IPS-20b (cell line): ENCODE measurements at regions not wholly inside any gene's neighbourhood (a gene's known extent, or its start where the extent isn't known, plus 50 kb on each side); places are given as distances from the start of the nearest gene placed in this dataset.
"Not testable (repeated sequence)": the region's sequence is repeated elsewhere in the genome, so short reads cannot be mapped to it uniquely, and the experiment has no call there.

Source experiments
- H3K27ac ChIP-seq: one replicate; pipeline ENCODE4 v1.5.1; 2013; ENCODE audit warnings: low read length
- H3K27me3 ChIP-seq: 2 replicates; pipeline ENCODE4 v1.6.1; 2013; ENCODE audit warnings: mild to moderate bottlenecking, low read length, inconsistent platforms; ENCODE audit not compliant: insufficient read depth
- H3K36me3 ChIP-seq: 2 replicates; pipeline ENCODE4 v1.6.1; 2013; ENCODE audit warnings: low read depth, mild to moderate bottlenecking, inconsistent platforms, low read length, moderate library complexity; ENCODE audit not compliant: insufficient read depth
- H3K4me1 ChIP-seq: 2 replicates; pipeline ENCODE4 v1.6.1; 2013; ENCODE audit warnings: mild to moderate bottlenecking, control low read depth, inconsistent platforms, low read length, moderate library complexity; ENCODE audit not compliant: insufficient read depth
- H3K4me3 ChIP-seq: 2 replicates; pipeline ENCODE4 v1.5.1; 2013; ENCODE audit warnings: mild to moderate bottlenecking, low read length, inconsistent platforms
- H3K9ac ChIP-seq: 2 replicates; pipeline ENCODE4 v1.6.1; 2013; ENCODE audit warnings: low read depth, mild to moderate bottlenecking, inconsistent platforms, low read length, moderate library complexity
- H3K9me3 ChIP-seq: 2 replicates; pipeline ENCODE4 v1.6.1; 2013; ENCODE audit warnings: mild to moderate bottlenecking, low read depth, low read length, inconsistent platforms; ENCODE audit not compliant: insufficient read depth

DNA sequence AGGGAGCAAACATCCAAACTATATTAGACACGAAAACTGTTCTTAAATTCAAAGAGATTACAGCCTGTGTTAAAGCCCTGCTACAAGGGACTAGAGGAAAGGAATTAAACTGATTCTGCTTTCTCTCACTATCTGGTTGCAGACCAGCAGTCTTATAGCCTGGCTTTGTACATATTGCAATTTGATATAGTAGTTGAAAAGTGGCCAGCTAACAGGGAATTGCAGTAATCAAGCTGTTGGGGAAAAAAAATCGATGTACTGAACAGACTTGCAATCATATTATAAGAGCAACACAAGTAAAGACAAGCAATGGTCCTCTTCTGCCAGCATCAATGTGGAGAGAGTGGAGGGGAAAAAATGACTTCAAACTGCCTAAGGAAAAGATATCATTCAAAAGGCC lies 364.4 kb upstream of the EPHA5 start:
- no peaks in the 10 kb centered on the region for H3K9me3 ChIP-seq
- no peaks in the 10 kb centered on the region; the same call in 1 of the 2 replicates for H3K4me1 ChIP-seq
- no peak overlapping the region for H3K27ac ChIP-seq
- H3K4me3 ChIP-seq, result no peak overlapping the region
- H3K27me3 ChIP-seq, result no peaks in the 10 kb centered on the region
- no peak overlapping the region for H3K9ac ChIP-seq
- H3K36me3 ChIP-seq, result no peaks in the 10 kb centered on the region

DNA sequence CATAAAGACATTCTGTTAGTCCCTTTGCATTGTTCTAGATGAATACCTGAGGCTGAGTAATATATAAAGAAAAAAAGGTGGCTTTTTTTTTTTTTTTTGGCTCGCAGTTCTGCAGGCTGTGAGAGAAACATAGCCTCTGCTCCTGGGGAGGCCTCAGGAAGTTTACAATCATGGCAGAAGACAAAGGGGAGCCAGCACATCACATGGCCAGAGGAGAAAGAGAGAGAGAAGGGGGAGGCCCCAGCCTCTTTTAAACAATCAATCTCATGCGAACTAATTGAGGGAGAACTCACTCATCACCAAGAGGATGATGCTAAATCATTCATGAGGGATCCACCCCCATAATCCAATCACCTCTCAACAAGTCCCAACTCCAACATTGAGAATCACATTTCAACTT lies 364.0 kb upstream of the EPHA5 start:
- no peaks in the 10 kb centered on the region; the same call in 1 of the 2 replicates for H3K4me1 ChIP-seq

DNA sequence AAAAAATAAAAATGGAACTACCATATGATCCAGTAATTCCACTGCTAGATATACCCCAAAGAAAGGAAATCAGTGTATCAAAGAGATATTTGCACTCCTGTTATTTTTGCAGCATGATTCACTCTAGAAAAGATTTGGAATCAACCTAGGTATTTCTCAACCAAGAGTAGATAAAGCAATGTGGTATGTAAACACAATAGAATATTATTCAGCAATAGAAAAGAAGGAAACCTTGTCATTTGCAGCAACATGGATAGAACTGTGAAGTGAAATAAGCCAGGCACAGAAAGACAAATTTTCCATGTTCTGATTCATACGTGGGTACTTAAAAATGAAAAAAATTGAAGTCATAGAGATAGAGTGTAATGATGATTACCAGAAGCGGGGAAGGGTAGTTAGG lies 362.3 kb upstream of the EPHA5 start:
- no peaks in the 10 kb centered on the region for H3K36me3 ChIP-seq
- H3K4me3 ChIP-seq, result no peak overlapping the region
- no peak overlapping the region for H3K9ac ChIP-seq
- no peaks in the 10 kb centered on the region for H3K9me3 ChIP-seq
- H3K27ac ChIP-seq, result no peak overlapping the region
- H3K27me3 ChIP-seq, result no peaks in the 10 kb centered on the region
- no peaks in the 10 kb centered on the region; the same call in 1 of the 2 replicates for H3K4me1 ChIP-seq

More for the DNA sequence above, 364.0 kb upstream of the EPHA5 start:
- H3K4me3 ChIP-seq, result no peak overlapping the region
- H3K27me3 ChIP-seq, result no peaks in the 10 kb centered on the region
- H3K9me3 ChIP-seq, result no peaks in the 10 kb centered on the region
- no peak overlapping the region for H3K9ac ChIP-seq
- no peak overlapping the region for H3K27ac ChIP-seq
- no peaks in the 10 kb centered on the region for H3K36me3 ChIP-seq

- no peak overlapping the region for H3K9ac ChIP-seq
- no peak overlapping the region for H3K4me3 ChIP-seq
- no peak overlapping the region for H3K27ac ChIP-seq
- no peaks in the 10 kb centered on the region for H3K36me3 ChIP-seq
- H3K4me1 ChIP-seq, result no peaks in the 10 kb centered on the region
- H3K9me3 ChIP-seq, result 0 out of 2 replicates have a peak, but pooled peaks cover 2% of the 10 kb centered on the region
- H3K27me3 ChIP-seq, result no peaks in the 10 kb centered on the region
Measured at GRCh38 chr4:66028668-66029067, 358.4 kb upstream of the EPHA5 start.

DNA sequence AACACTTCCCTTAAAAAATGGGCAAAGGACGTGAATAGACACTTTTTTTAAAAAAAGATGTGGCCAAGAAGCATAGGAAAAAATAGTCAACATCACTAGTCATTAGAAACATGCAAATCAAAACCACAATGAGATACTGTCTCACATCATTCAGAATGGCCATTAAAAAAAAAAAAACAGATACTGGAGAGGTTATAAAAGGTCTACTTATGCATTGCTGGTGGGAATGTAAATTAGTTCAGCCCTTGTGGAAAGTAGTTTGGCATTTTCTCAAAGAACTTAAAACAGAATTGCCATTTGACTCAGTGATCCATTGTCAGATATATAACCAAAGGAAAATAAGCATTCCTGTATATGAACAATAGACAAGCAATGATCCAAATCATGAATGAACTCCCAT lies 352.8 kb upstream of the EPHA5 start:
- Histone ChIP-seq H3K27me3 (no peaks in the 10 kb centered on the region), H3K27ac (no peak overlapping the region), H3K36me3 (no peaks in the 10 kb centered on the region), H3K9ac (no peak overlapping the region), H3K4me3 (no peak overlapping the region), H3K9me3 (peaks cover 13% of the 10 kb centered on the region; the same call in 1 of the 2 replicates), H3K4me1 (no peaks in the 10 kb centered on the region)

DNA sequence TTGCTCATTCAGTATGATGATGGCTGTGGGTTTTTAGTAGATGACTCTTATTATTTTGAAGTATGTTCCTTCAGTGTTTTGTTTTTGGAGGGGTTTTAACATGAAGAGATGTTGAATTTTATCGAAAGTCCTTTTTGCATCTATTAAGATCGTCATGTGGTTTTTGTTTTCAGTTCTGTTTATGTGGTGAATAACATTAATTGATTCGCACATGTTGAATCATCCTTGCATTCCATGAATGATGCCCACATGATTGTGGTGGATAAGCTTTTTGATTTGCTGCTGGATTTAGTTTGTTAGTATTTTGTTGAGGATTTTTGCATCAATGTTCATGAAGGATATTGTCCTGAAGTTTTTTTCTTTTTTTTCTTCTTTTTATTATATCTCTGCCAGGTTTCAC lies 347.4 kb upstream of the EPHA5 start:
- H3K36me3 ChIP-seq, result no peaks in the 10 kb centered on the region
- H3K4me3 ChIP-seq, result no peak overlapping the region
- H3K27me3 ChIP-seq, result no peaks in the 10 kb centered on the region
- H3K27ac ChIP-seq, result no peak overlapping the region
- H3K9me3 ChIP-seq, result peaks cover 13% of the 10 kb centered on the region
- no peak overlapping the region for H3K9ac ChIP-seq
- peaks cover 8% of the 10 kb centered on the region; the same call in 1 of the 2 replicates for H3K4me1 ChIP-seq

DNA sequence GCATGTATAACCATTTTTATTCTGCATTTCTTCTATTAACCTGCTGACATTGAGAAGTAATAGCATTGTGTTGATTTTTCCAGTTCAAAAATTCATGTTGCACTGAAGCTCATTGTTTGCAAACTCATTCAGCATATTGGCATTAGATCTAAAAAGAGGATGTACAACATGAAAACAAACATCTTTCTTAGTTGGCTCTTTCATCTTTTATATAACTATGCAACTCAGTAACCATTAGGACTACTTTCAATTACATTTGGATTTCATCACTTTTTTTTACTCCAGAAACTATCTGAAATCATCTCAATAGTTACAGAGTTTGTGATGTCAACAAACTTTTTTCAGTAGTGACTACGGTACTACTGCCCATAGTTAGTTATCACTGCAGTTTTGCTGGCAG lies 346.0 kb upstream of the EPHA5 start:
- H3K4me3 ChIP-seq, result no peak overlapping the region
- H3K9me3 ChIP-seq, result peaks cover 16% of the 10 kb centered on the region
- peaks cover 8% of the 10 kb centered on the region; the same call in 1 of the 2 replicates for H3K4me1 ChIP-seq
- no peak overlapping the region for H3K9ac ChIP-seq
- no peak overlapping the region for H3K27ac ChIP-seq
- no peaks in the 10 kb centered on the region for H3K27me3 ChIP-seq
- no peaks in the 10 kb centered on the region for H3K36me3 ChIP-seq

GRCh38 chr4:66014146-66014765 lies 344.0 kb upstream of the EPHA5 start:
- Histone ChIP-seq H3K27ac (no peak overlapping the region), H3K9ac (no peak overlapping the region), H3K27me3 (no peaks in the 10 kb centered on the region), H3K4me1 (peaks cover 8% of the 10 kb centered on the region; the same call in 1 of the 2 replicates), H3K36me3 (no peaks in the 10 kb centered on the region), H3K9me3 (peaks cover 16% of the 10 kb centered on the region), H3K4me3 (peak overlapping the region; percentile 8; the same call in 1 of the 2 replicates)

DNA sequence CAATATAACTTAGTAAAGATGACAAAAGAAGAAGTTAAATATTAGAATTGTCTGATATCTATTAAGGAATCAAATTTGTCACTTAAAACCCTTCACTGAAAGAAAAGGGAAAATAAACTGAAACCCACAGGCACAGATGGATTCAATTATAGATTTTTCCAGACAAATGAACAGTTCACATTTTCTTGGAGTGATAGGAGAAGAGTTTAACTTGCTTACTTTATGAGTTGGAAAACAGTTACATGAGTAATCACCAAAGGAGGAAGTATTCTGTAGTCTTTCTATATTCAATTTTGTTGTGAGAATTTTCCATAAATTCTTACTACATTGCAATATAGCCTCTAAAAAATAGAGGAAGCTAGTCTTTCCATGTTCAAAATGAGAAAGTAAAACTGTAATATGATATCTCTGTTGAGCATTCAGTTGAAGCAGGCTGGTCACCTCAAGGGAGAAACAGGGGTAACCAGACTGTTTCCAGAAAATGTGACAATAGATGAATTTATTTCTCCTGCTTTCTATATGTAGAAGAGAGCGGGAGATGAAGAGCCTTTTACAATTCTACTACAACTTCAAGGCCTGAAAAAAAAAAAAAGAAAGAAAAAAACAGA lies 330.3 kb upstream of the EPHA5 start:
- H3K9me3 ChIP-seq, result no peaks in the 10 kb centered on the region
- no peak overlapping the region for H3K4me3 ChIP-seq
- no peaks in the 10 kb centered on the region for H3K36me3 ChIP-seq
- no peak overlapping the region for H3K9ac ChIP-seq
- H3K27ac ChIP-seq, result no peak overlapping the region
- no peaks in the 10 kb centered on the region for H3K4me1 ChIP-seq
- no peaks in the 10 kb centered on the region for H3K27me3 ChIP-seq

DNA sequence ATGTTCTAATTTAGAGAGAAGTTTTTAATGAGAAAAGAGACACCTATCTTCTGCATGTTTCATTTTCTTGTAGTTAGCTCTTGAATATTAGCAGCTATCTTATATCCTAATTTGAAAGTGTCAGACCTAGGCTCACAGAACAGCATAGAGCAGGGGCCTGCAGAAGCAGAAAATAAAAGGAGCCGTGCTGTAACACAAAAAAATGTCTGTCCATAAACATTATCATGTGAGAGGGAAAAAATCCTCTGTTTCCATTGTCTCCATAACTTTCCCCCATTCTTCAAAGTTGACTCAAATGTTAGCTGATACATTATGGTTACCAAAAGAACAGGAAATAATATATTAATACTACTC lies 329.2 kb upstream of the EPHA5 start:
- no peak overlapping the region for H3K27ac ChIP-seq
- H3K36me3 ChIP-seq, result no peaks in the 10 kb centered on the region
- H3K9me3 ChIP-seq, result no peaks in the 10 kb centered on the region
- no peaks in the 10 kb centered on the region for H3K27me3 ChIP-seq
- 0 out of 2 replicates have a peak overlapping the region, but pooled peaks have one; percentile 28 for H3K9ac ChIP-seq
- no peaks in the 10 kb centered on the region for H3K4me1 ChIP-seq
- peak overlapping the region; percentile 45; the same call in 1 of the 2 replicates for H3K4me3 ChIP-seq

DNA sequence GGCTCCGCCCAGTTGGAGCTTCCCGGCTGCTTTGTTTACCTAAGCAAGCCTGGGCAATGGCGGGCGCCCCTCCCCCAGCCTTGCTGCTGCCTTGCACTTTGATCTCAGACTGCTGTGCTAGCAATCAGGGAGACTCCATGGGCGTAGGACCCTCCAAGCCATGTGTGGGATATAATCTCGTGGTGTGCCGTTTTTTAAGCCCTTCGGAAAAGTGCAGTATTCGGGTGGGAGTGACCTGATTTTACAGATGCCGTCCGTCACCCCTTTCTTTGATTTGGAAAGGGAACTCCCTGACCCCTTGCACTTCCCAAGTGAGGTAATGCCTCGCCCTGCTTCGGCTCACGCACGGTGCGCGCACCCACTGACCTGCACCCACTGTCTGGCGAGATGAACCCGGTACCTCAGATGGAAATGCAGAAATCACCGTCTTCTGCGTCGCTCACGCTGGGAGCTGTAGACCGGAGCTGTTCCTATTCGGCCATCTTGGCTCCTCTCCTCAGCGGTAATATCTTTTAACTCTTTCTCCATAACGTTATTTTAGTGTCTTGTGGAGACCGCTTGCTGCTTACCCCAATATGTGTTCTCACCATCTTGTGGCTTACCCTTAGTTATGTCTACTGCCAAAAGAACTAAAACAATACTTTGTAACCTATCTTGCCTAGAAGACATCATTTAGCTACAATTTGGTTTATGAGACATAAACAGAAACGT lies 328.7 kb upstream of the EPHA5 start:
- H3K9ac ChIP-seq, result peak overlapping the region; percentile 28; the same call in 1 of the 2 replicates
- H3K36me3 ChIP-seq, H3K27me3 ChIP-seq, H3K9me3 ChIP-seq, H3K4me1 ChIP-seq, H3K27ac ChIP-seq: not testable (repeated sequence)
- peak overlapping the region; percentile 45 for H3K4me3 ChIP-seq

DNA sequence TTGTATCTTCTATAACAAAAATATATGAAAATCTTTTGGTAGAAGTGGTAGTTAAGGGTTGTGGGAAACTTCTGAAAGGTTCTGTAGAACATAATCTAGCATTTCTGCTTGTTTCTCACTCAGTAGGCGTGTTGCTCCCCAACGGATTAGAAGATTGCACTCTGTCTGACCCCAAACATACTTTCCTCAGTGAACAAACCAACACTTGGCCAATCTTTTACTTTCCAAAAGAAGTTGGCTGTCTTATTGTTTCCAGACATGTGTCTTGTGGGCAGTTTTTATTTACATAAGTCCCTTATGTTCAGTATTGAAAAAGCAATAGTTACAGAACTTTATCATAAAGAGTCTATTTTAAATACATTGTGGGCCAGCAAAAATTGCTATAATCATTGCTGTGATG lies 312.8 kb upstream of the EPHA5 start:
- Histone ChIP-seq H3K4me1 (no peaks in the 10 kb centered on the region), H3K9me3 (no peaks in the 10 kb centered on the region), H3K9ac (no peak overlapping the region), H3K36me3 (no peaks in the 10 kb centered on the region), H3K27me3 (no peaks in the 10 kb centered on the region), H3K4me3 (no peak overlapping the region), H3K27ac (no peak overlapping the region)
